IMR-90 (cell line): ENCODE measurements at regions not wholly inside any gene's neighbourhood (a gene's known extent, or its start where the extent isn't known, plus 50 kb on each side); places are given as distances from the start of the nearest gene placed in this dataset.

ENCODE experiments used
- ATAC-seq: fragments of 200-7000 bp; cut with Tn5 transposase; 2 replicates; pipeline ENCODE4 v1.9.1; 2020; ENCODE audit warnings: low read depth, mild to moderate bottlenecking, moderate library complexity
- BruUV-seq: library from RNA; stranded (reverse); fragments of 400-500 nt; replicated peaks from 2 replicates; lab custom pipeline; 2021; lab: Mats Ljungman, UMichigan
- CTCF ChIA-PET: fragments of 300-600 bp; formaldehyde crosslinking; extraction: SDS; loops from one replicate; lab custom pipeline; 2021; ENCODE audit warnings: antibody characterized with exemption; lab: Yijun Ruan, JAX
- POLR2A ChIA-PET: fragments of 300-600 bp; sonication (Branson Sonifier 250); formaldehyde crosslinking; loops from one replicate; lab custom pipeline; 2022; ENCODE audit warnings: antibody characterized with exemption; ENCODE audit not compliant: unreplicated experiment; lab: Charles Lee
- DNase-seq: peaks from one replicate; pipeline ENCODE4 v3.0.0; 2013
- H2AFZ ChIP-seq: replicated peaks from 2 replicates; pipeline ENCODE3; 2013; ENCODE audit warnings: low read length, mild to moderate bottlenecking; ENCODE audit not compliant: poor library complexity
- H2AK5ac ChIP-seq: 2 replicates; pipeline ENCODE4 v1.6.1; 2013; ENCODE audit warnings: low read depth, low read length, inconsistent platforms
- H2AK9ac ChIP-seq: replicated peaks from 2 replicates; pipeline ENCODE3; 2013; ENCODE audit warnings: mild to moderate bottlenecking, low read depth, low read length, moderate library complexity; ENCODE audit not compliant: poor library complexity
- H2BK120ac ChIP-seq: 2 replicates; pipeline ENCODE4 v1.6.1; 2013; ENCODE audit warnings: low read depth, low read length, inconsistent platforms
- H2BK15ac ChIP-seq: 3 replicates; pipeline ENCODE4 v1.6.1; 2013; ENCODE audit warnings: low read depth, low read length, inconsistent platforms
- H2BK20ac ChIP-seq: 2 replicates; pipeline ENCODE4 v1.6.1; 2013; ENCODE audit warnings: low read depth, mild to moderate bottlenecking, inconsistent platforms, low read length, moderate library complexity
- H2BK5ac ChIP-seq: 2 replicates; pipeline ENCODE4 v1.6.1; 2013; ENCODE audit warnings: mild to moderate bottlenecking, low read depth, low read length, inconsistent platforms; ENCODE audit not compliant: poor library complexity, severe bottlenecking
- H3K14ac ChIP-seq: replicated peaks from 2 replicates; pipeline ENCODE4 v1.6.1; 2013; ENCODE audit warnings: low read depth, low read length, inconsistent platforms
- H3K18ac ChIP-seq: 2 replicates; pipeline ENCODE4 v1.6.1; 2013; ENCODE audit warnings: low read depth, low read length, control low read depth
- H3K23ac ChIP-seq: 2 replicates; pipeline ENCODE4 v1.6.1; 2013; ENCODE audit warnings: low read depth, low read length, inconsistent platforms
- H3K27ac ChIP-seq: 2 replicates; pipeline ENCODE4 v1.5.1; 2013; ENCODE audit warnings: mild to moderate bottlenecking, control low read depth, low read length; ENCODE audit not compliant: insufficient read depth
- H3K27me3 ChIP-seq: 2 replicates; pipeline ENCODE4 v1.6.1; 2013; ENCODE audit warnings: low read length; ENCODE audit not compliant: control insufficient read depth, insufficient read depth
- H3K36me3 ChIP-seq: 2 replicates; pipeline ENCODE4 v1.6.1; 2013; ENCODE audit warnings: low read length, mixed read lengths; ENCODE audit not compliant: control insufficient read depth, insufficient read depth
- H3K4ac ChIP-seq: 2 replicates; pipeline ENCODE4 v1.6.1; 2013; ENCODE audit warnings: low read depth, low read length, inconsistent platforms
- H3K4me1 ChIP-seq: 2 replicates; pipeline ENCODE4 v1.6.1; 2013; ENCODE audit warnings: low read length, mixed read lengths; ENCODE audit not compliant: control insufficient read depth, insufficient read depth
- H3K4me2 ChIP-seq: 2 replicates; pipeline ENCODE4 v1.6.1; 2013; ENCODE audit warnings: low read depth, mild to moderate bottlenecking, control low read depth, low read length, moderate library complexity
- H3K4me3 ChIP-seq: 2 replicates; pipeline ENCODE4 v1.5.1; 2013; ENCODE audit warnings: low read depth, mild to moderate bottlenecking, control low read depth, low read length, moderate library complexity; ENCODE audit not compliant: insufficient read depth
- H3K56ac ChIP-seq: 2 replicates; pipeline ENCODE4 v1.6.1; 2013; ENCODE audit warnings: low read length, inconsistent platforms; ENCODE audit not compliant: insufficient read depth; ENCODE audit errors: extremely low read depth
- H3K79me1 ChIP-seq, 2 experiments: 2 replicates each; pipeline ENCODE4 v1.6.1; 2013; ENCODE audit warnings: low read length in 2 of 2, inconsistent platforms in 1 of 2, low read depth in 1 of 2
- H3K9ac ChIP-seq: 2 replicates; pipeline ENCODE4 v1.6.1; 2013; ENCODE audit warnings: low read depth, low read length, control low read depth
- H3K9me1 ChIP-seq: 2 replicates; pipeline ENCODE4 v1.6.1; 2013; ENCODE audit warnings: low read length, inconsistent platforms; ENCODE audit not compliant: insufficient read depth
- H3K9me3 ChIP-seq: 2 replicates; pipeline ENCODE4 v1.6.1; 2013; ENCODE audit warnings: low read length; ENCODE audit not compliant: control insufficient read depth, insufficient read depth
- H4K20me1 ChIP-seq: 2 replicates; pipeline ENCODE4 v1.6.1; 2013; ENCODE audit warnings: low read length, inconsistent platforms; ENCODE audit not compliant: insufficient read depth
- H4K5ac ChIP-seq: 2 replicates; pipeline ENCODE4 v1.6.1; 2013; ENCODE audit warnings: mild to moderate bottlenecking, low read depth, low read length, control low read depth
- H4K8ac ChIP-seq, 2 experiments: 2 replicates each; pipeline ENCODE4 v1.6.1; 2013; ENCODE audit warnings: low read depth in 2 of 2, low read length in 2 of 2, control low read depth in 1 of 2, inconsistent platforms in 1 of 2
- H4K91ac ChIP-seq: 2 replicates; pipeline ENCODE4 v1.6.1; 2013; ENCODE audit warnings: low read depth, low read length, inconsistent platforms; ENCODE audit not compliant: insufficient read depth
- FOS ChIP-seq: fragments of 150-350 bp; IDR thresholded peaks from 2 replicates; pipeline ENCODE4 v1.6.1; 2016; ENCODE audit warnings: low read depth, low read length
- RAD21 ChIP-seq: IDR thresholded peaks from 2 replicates; pipeline ENCODE4 v1.6.1; 2012; ENCODE audit warnings: low read length, improper control_type of control experiment
- RFX5 ChIP-seq: IDR thresholded peaks from 2 replicates; pipeline ENCODE4 v1.8.0; 2012; ENCODE audit warnings: low read depth, mild to moderate bottlenecking, low read length, moderate library complexity
- WGBS, 2 experiments: methylation state at CpG; one replicate each; pipeline versions ENCODE4 v1.1.5 to v1.1.7; 2013; ENCODE audit warnings: missing lambda C conversion rate in 2 of 2; ENCODE audit not compliant: insufficient read length in 1 of 2; ENCODE audit errors: extremely low coverage in 2 of 2; 5-methylcytosine and 5-hydroxymethylcytosine counted together
- dilution Hi-C: fragments of 300-500 bp; cut with HindIII; formaldehyde crosslinking; loops from one replicate; pipeline ENCODE4 v1.14.3; 2018; ENCODE audit warnings: low sequenced_read_pairs; ENCODE audit not compliant: unreplicated experiment
- in situ Hi-C: fragments of 300-500 bp; cut with MboI; formaldehyde crosslinking; loops from 3 replicates; pipeline ENCODE4 v1.14.3; 2019; ENCODE audit warnings: low sequenced_read_pairs, inconsistent platforms, mixed read lengths
- intact Hi-C: fragments of 100-400 bp; cut with micrococcal nuclease; formaldehyde crosslinking; loops from 2 replicates; pipeline ENCODE4 v1.10.0; 2022

GRCh38 chr9:34887841-34888240 lies 70.2 kb upstream of the PHF24 start:
- H3K9me3 ChIP-seq: no peaks in the 10 kb centered on the region
- H3K4me3 ChIP-seq: no peak overlapping the region
- TF ChIP-seq RAD21 (no peak), FOS (no peak), RFX5 (no peak)
- peaks cover 26% of the 10 kb centered on the region for H3K27me3 ChIP-seq
- H2AK5ac ChIP-seq: no peak overlapping the region
- no peaks in the 10 kb centered on the region for H3K79me1 ChIP-seq
- no peak overlapping the region for H2BK120ac ChIP-seq
- intact Hi-C loops: no loop called here
- H4K91ac ChIP-seq: no peak overlapping the region
- no peak overlapping the region for H3K56ac ChIP-seq
- H3K18ac ChIP-seq: no peak overlapping the region
- ChIA-PET CTCF (no interaction called here), POLR2A (no interaction called here)
- no peak overlapping the region for H3K23ac ChIP-seq
- H2BK20ac ChIP-seq: no peak overlapping the region
- dilution Hi-C loops: no loop called here
- ATAC-seq (no peak), DNase-seq (no peak)
- H4K5ac ChIP-seq: no peak overlapping the region
- no peak overlapping the region for H3K4me2 ChIP-seq
- H3K4ac ChIP-seq: no peak overlapping the region
- H2BK15ac ChIP-seq: no peak overlapping the region
- H2AFZ ChIP-seq: no peak overlapping the region
- no peaks in the 10 kb centered on the region for H3K36me3 ChIP-seq
- H2AK9ac ChIP-seq: no peak overlapping the region
- no peak overlapping the region for H3K9ac ChIP-seq
- in situ Hi-C loops: no loop called here
- H2BK5ac ChIP-seq: no peak overlapping the region
- H3K14ac ChIP-seq: no peak overlapping the region
- WGBS, 2 experiments: 33% methylated on average over 2 of the region's 2 CpGs; no CpG with 5 or more reads in 1 of the 2 experiments
- H3K4me1 ChIP-seq: no peaks in the 10 kb centered on the region
- no peaks in the 10 kb centered on the region for H4K20me1 ChIP-seq
- no TSS peak for BruUV-seq
- no peak overlapping the region for H3K27ac ChIP-seq
- no peaks in the 10 kb centered on the region for H3K9me1 ChIP-seq
- no peak overlapping the region for H4K8ac ChIP-seq
